Activated gamma-delta T cell (primary cell): ENCODE measurements at regions not wholly inside any gene's neighbourhood (a gene's known extent, or its start where the extent isn't known, plus 50 kb on each side); places are given as distances from the start of the nearest gene placed in this dataset.
"Not testable (repeated sequence)": the region's sequence is repeated elsewhere in the genome, so short reads cannot be mapped to it uniquely, and the experiment has no call there.

Experiments used
- DNase-seq: peaks from one replicate; lab custom pipeline; 2025; lab: John Stamatoyannopoulos, UW

DNA sequence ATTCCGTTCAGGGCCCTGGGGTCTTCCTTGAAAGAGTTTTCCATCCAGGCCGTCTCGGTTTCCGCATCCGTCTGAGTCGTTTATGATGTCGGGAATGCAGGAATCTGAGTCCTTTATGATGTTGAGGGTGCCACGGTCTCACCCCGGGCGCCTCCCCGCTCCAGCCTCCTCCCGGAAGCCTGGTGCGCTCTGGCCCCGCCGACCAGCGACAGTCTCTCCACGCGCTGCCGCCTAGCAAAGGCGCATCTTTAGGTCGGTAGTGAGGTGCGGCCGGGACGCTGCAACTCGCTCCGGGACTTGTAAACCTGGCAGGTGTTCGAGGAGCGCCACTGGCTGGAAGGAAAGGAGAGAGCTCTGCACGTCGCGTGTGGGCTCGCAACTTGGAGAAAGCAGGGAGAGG is 132.6 kb downstream of the FAM72C start:
- not testable (repeated sequence) for DNase-seq

DNA sequence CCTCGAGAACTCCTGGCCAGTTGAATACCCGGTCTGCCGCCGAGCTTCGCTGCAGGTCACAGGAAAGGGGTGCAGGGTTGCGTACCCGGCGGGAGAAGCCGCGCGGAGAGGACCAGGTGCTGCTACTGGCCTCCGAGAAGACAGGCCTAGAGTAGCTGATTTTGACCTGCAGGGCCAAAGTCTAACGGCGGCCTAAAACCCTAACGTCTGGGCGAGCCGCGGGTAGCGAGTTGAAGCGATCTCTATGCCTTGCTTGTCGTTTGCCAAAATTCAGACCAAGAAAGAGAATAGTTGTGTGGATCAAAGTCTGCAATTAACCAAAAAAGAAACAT is 133.2 kb downstream of the FAM72C start:
- DNase-seq, result not testable (repeated sequence)

DNA sequence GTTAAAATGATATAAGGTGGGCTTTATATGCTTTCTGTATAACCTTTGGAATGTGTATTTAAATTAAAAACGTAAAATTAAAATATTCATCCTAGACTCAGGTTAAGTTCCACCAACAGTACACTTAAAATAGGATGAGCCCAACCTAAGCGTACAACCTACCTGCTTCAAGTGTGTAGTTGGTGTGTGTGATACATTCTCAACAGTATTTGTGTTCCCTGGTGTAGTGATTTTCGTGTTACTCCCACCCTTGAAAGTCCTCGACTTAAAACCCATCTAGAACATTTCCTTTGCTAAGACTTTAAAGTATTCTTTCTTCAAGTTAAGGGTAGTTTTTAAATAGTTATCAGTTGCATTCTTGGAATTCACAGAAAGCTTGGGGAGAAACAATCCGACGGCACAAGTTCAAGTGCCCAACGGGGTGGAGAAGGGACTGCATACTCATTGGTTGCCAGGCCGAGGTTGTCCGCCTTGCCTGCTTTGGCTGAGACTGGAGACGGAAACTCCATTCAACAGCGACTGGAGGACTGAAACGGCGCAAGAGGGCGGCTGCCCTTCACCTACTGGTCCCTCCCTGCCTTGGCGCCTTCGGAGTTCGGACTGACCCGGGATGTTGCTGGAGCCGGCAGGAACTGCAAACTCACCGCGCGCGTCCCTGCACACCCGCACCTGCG is 133.7 kb downstream of the FAM72C start:
- not testable (repeated sequence) for DNase-seq

DNA sequence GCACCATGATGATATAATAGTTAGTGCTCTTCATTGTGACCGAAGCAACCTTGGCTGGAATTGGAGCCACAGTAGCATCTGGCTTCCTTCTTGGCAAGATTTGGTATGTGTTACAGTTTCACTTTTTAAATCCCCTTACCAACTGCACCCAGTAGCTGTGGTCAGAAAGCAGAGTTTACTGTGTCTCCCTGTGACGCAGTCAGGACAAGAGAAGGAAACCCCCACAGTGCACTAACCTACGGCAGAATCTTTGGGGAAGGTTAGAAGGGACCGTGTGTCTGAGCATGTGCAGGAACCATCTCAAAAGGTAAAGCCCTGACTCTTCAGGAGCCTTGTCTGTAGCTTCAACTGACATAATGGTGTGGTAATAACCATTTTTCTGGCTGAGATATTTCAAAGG is 138.4 kb downstream of the FAM72C start:
- DNase-seq, result not testable (repeated sequence)

DNA sequence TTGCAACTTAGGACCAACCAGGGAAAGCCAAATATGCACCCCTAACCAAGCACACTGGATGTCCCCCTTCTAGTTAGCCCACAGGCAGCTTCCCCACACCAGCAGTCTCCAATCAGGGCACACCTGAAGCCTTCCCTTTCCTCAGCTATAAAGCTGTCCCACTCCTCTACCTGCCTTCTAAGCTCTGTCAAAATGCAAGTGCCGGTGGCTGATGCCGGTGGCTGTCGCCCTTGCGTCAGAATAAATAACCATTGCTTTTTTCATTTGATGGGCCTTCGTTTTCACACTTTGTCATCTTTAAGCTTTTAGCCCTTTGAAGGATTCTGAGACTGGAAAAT is 139.4 kb downstream of the FAM72C start:
- not testable (repeated sequence) for DNase-seq

DNA sequence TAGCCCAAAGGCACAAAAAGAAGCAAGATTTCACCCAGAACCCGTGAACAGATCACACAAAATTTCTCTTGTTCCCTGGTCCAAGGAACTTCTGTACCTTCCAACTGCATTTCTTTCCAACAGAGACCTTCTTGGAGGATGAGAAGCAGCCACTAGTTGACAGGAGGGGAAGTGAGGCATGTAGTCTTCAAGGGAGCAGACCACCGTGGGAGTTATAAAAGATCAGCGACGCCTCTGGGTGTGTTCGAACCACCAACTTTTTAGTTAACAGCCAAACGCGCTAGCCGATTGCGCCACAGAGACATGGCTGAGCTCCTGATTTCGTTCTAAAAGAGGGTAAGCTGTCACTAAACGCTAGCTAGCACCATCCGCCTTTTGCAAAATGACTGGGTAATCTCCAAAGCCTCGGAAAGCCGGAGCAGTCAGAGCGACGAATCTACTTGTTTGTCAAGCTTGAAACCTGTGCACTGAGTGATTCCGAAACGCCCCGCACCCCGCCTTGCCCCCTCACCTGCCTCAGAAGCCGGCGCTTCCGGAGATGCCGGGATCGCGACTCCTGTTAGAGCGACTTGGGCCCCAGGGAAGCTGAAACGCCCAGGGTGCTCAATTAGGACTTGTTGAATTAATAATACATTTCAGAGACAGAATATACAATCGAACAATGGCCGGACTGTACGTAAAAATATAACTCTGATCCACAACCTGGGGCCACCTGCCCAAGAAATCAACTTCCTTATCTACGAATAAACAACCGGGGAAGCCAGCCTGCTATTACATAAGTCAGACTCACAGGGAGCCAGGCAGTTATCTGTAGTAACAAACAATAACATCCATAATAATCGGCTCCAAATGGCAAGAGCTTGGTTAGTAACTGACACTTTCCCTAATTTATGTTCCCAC is 140.1 kb downstream of the FAM72C start:
- DNase-seq, result not testable (repeated sequence)

DNA sequence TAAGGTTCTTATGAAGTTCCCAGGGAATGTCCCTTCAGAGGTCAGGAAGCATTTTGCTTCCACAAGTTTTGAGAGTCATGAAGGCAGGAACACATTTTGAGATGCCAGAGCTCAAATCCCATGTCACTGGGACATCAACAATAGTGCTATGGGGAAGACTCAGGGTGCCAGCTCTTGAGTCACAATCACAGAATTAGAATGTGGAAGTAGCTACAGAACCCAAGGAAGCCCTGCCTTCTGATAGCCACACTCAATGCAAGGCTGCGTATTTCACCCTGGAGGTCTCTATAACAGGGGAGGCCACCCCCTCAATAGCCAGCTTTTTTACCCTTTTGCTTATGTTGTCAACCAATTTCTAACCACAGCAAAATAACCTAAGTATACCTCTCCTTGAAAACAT is 145.6 kb downstream of the FAM72C start:
- DNase-seq, result not testable (repeated sequence)

DNA sequence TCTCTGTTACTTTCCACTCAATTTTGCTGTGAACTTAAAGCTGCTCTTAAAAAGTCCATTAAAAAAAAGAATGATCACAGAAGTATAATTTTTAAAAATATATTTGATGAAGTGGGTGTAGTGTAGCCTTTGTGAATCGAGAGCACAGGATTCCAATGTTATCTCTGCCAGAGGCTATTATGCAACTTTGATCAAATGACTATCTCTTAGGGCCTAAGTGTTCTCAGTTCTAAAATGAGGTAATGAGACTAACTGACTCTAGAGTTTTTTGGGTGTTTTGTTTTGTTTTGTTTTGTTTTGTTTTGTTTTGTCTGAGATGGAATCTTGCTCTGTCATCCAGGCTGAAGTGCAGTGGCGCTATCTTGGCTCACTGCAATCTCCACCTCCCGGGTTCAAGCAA is 147.5 kb downstream of the FAM72C start:
- DNase-seq, result not testable (repeated sequence)

DNA sequence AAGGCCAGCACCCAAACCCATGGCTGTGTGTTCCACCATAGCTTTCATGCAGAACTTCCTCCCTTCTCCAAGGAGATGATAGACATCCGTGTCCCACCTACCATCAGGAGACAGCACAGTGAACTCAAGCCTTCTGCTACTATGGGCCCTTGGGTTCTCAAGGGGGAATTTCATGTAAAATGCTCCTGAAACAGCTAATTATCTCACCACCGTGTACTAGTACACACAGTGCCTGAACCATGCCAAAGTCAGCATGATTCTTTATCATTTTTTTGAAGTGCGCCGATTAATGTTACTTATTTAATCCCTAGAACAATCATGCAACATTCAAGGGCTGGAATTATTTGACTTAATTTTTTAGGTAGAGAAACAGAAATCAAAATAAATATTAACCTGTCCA is 151.7 kb downstream of the FAM72C start:
- not testable (repeated sequence) for DNase-seq

DNA sequence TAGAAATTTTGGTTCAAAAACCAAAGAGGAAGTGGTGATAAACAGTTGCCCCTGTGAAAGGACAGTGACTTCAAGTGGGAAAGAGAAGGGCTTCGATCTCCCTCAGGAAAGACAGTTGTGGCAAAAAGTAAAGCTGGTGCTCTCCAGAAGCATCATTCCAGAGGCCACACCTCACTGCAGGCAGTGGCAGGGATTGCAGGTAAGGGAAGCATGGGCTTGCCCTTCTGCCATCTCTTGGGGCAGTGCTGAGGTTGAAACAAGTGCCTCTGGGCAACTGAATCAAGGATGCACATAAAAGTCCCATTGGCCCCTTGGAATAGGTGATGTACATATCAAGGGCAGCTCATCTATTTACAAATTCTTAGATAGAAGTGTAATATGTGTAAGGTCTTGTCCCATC is 155.4 kb downstream of the FAM72C start:
- DNase-seq, result not testable (repeated sequence)

DNA sequence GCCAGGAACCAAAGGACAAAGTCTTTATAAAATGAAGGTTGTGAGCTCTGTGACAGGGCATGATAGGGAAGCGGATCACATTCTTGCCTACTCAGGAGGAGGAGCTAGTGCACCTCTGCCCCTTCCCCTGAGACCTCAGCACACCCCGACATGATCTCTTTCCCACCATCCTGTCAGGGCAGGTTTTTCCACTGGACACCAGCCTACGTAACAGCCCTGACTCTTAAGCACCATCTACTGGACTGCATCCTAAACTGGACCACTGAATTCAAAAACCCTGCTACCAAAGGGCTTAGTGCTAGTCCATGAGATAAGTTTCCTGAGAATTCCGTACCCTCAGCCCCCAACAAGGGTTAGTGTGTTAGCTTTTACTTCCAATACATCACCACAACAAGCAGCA is 166.4 kb downstream of the FAM72C start:
- not testable (repeated sequence) for DNase-seq

DNA sequence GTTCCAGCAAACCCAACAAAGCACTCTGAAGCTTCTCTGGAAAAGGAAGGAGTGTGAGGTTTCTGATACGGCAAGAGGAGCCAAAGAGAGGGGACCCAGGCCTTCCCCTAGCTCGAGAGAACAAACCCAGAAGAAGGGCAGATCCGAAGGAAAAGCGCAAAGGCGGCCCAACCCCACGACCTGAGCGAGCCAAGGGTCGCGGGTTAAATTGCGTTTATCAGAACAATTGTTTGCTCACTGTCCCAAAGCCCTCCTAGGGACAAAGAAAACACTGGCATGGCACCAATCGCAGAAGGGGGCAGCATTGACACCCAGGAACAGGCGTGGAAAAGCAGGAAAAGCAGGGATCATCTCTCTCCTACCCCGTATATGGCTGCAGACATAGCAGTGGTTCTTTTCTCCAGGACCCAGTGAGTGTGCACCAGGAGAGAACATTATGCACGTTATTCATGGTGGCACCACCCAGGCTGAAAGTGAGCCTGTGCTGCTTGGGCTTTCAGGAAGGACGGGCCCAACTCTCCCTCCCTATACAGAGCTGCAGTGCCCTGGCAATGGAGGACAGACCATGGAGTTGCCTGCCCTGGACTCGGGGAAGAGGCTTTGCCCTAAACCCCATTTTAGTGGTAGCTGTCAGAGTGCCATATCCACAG is 167.0 kb downstream of the FAM72C start:
- not testable (repeated sequence) for DNase-seq

DNA sequence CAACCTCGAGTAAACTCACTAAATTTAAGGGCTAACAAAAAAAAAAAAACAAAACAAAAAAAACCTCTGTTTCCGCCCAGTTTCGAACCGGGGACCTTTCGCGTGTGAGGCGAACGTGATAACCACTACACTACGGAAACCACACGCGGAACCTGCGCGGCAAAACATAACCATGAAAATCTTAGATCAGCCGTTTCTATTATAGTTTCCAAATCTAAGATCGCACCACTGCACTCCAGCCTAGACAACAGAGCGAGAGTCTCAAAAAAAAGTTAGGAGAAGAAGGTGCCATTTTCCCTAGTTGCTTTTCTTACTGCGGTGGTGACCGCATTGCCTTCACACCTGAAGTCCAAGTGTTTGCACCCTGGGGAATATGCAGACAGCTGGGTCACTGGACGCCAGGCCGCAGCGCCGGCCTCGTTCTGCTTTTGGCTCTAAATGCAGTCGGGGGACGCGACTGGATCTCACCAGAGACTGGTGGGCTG is 167.8 kb downstream of the FAM72C start:
- not testable (repeated sequence) for DNase-seq

DNA sequence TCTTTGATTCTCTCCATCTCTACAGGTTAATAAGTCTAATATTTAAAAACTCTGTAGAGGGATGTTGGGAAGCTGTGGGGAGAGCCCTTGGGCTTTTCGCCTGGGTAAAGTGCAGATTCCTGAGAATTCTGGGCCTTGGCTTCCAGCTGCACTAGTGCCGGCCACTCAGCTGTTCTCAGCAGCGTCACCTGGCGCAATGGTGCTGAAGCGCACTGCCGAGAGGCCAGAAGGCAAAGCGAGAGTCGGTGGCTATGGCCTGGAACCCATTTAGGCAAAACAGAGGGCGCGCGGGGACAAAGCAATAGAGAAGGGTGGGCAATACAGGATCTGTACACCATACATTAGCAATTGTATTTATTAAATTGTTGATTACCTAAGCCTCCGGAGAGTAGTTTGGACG is 168.7 kb downstream of the FAM72C start:
- not testable (repeated sequence) for DNase-seq

DNA sequence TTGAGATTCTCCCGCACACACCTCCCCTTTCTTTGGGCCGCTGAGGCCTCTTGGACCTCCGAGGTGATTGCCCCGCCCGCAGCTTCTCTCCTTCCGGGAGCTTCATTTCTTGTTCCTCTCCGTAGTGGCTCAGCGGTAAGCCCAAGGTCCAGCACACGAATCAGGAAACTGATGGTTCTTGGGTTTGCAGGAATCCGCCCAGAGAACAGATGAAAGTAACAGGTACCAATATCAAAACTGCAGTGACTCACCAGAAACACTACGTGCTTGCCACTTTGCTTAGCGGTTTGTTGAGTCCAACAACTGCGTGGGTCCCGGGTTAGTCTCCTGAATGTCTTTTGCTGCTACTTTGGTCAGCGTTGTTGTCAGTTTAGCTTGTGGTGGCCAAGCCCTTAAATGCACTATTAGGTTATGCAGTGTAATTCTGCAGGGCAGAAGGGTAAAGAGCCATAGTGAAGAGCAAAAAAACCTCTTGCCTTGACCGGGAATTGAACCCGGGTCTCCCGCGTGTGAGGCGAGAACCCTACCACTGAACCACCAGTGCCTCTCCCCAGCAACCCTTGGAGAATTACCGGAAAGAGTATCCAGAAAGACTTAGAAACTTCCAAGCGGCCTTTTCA is 172.1 kb downstream of the FAM72C start:
- not testable (repeated sequence) for DNase-seq

DNA sequence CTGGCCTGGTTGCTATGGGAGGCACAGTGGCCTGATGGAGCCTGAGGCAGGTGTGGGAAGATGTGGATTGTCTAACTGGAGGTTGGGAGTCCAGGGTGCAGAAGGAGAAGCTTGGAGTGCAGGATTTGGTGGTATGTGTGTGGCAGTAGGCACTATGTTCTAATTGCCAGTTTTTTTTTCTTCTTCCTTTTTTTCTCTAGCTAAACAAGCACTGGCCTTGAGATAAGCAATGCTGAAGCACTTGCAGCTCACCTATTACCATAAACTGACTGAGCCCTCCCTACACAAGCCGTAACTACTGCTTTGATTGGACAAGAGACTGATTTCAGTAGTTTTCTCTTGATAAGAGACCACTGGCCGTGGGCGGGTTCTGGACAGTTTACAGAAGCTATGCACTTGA is 175.4 kb downstream of the FAM72C start:
- DNase-seq, result not testable (repeated sequence)

DNA sequence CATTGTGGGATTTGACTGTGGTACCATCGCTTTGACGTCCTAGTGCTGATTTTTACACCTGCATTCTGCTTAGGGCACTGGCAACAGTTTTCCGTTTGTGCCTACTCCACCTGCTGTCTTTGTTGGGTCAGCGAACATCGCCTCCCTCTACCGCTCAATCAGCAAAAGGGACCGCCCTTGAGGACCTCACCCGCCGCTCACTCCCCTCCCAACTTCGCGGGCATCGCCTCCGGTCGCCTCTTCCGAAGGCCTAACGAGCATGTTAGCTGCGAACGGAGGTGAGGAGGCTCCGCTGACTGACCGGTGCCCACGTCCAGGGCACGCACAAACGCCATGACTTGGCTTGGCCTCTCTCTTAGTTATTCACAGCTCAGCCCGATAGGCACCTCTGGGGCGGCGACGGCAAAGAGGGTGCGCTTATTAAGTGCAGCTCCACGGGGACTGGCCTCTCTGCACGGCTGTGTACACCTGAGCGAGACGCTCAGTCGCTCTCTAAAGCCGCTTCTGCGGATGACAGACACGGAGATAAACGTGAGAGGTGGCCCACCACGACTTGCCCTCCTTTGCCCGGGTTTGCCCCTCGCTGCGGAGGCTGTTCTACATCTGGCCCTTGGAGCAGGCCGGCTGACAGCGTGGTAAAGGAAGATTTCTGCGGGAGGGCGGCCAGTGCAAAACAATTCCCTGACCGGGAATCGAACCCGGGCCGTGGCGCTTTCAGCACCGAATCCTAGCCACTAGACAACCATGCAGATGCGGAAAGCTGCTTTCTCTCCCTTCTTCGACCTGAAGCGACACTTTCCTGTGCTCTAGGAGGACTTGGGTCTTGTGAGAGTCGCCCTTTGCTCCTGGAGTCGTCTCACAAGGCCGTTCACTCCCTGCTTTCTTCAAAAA is 179.5 kb downstream of the FAM72C start:
- not testable (repeated sequence) for DNase-seq

DNA sequence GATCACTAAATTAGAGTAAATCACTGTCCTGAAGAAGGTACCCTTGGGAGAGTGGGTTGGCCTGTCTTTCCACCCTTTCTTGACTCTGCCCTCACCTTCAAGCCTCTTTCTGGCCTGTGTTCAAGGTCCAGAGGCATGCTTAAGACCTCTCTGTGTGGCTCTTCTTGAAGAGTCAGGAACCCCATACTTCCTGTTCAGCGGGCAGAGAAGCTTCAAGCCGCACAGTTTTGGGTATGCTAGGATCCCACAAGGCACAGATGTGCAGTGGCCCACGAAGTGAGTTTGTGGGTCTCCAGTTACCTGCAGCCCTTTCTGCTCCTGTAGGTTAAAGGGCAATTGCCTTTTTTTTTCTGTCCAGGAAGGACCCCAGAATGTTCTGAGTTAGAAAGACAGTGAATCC is 185.4 kb downstream of the FAM72C start:
- not testable (repeated sequence) for DNase-seq

DNA sequence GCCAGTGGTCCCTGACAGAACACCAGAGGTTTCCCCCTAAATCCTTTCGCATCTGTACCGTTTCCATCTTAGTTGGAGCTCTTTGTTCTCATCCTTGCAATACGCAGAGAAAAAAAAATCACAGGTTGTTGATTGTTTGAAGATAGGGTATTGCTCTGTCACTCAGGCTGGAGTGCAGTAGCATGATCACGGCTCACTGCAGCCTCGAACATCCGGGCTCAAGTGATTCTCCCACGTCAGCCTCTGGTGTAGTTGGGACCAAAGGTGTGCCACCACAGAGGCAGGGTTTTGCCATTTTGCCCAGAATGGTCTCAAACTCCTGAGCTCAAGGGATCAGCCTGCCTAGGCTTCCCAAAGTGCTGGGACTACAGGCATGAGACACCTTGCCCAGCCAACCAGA is 185.9 kb downstream of the FAM72C start:
- not testable (repeated sequence) for DNase-seq

DNA sequence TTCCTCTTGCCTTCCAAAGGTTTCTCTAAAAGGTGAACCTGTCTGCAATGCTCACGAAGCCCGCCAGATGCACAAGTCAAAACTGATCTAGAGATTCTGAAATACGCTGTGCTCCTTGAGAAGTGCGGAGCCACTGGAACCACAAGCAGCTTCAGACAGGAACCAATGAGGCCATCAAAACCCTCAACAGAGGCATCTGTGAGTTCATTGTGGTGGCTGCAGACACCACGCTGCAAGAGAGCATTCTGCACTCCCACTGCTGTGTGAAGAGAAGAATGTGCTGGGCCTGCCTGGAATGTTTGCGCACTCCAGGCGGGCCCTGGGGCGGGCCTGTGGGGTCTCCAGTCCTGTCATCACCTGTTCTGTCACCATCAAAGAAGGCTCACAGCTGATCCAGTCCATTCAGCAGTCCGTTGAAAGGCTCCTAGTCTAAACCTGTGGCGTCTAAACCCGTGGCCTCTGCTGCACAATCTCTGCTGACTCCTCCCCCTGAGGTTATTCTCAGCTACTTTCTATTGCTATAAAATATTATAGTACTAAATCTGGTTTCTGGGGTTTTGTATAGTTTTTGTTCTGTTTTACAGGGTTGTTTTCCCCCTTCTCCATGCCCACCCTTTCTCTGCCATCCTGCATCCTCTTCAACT is 187.4 kb downstream of the FAM72C start:
- DNase-seq, result not testable (repeated sequence)

DNA sequence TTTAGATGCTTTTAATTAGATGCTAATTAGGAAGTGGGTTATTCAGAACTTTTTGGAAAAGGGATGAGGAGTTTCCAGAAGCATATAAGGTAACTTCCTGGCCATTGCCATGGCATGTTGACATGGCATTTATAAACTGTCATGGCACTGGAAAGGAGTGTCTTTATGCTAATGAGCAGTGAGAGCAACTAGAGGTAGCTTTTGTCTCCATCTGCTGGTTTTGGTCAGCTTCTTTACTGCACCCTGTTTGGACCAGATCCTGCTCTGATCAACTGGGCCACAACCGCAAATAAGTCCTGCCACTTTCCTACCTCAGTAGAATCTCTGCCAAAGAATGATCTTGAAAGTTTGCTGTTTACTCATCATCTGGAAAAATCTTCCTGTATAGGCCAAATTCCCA is 193.6 kb downstream of the FAM72C start:
- not testable (repeated sequence) for DNase-seq
